ENCODE measurements at regions not wholly inside any gene's neighbourhood (a gene's known extent, or its start where the extent isn't known, plus 50 kb on each side); places are given as distances from the start of the nearest gene placed in this dataset.

- CTCF ChIA-PET (ENCODE audit: unreplicated experiment): no interaction called here
- intact Hi-C loops (cut with micrococcal nuclease; ENCODE audit: unreplicated experiment): no loop called here
- Histone ChIP-seq H4K20me1 (ENCODE audit: insufficient read depth, low read length) (no peaks in the 10 kb centered on the region), H2AFZ (ENCODE audit: low read length) (no peak overlapping the region), H3K9me2 (ENCODE audit: insufficient read depth, low read length) (no peaks in the 10 kb centered on the region), H3K27ac (ENCODE audit: low read depth, low read length, poor library complexity, severe bottlenecking) (no peak overlapping the region), H3K9me3 (ENCODE audit: low read length) (no peaks in the 10 kb centered on the region), H3K4me1 (ENCODE audit: insufficient read depth, low read length, poor library complexity, severe bottlenecking) (no peaks in the 10 kb centered on the region), H3K4me2 (ENCODE audit: low read length) (no peak overlapping the region), H3K79me2 (ENCODE audit: insufficient read depth, low read depth, low read length) (no peaks in the 10 kb centered on the region), H3K36me3 (ENCODE audit: insufficient read depth, low read length) (no peaks in the 10 kb centered on the region), H3K4me3 (ENCODE audit: low read depth, low read length, poor library complexity, severe bottlenecking) (no peak overlapping the region)
- no TSS peak for BruUV-seq (replicated peaks)
- no peak for DNase-seq (ENCODE audit: low spot score)
- POLR2A ChIA-PET: interaction anchor here (0.9 kb wide), 1 partner anchor 17 kb away, joined by 3 read pairs; no protein-coding TSS in a partner anchor
- TF ChIP-seq EZH2phosphoT487 (IDR thresholded peaks at IDR 0.05; ENCODE audit: borderline replicate concordance, low read depth, low read length): no peak
- TF ChIP-seq CTCF (conservative IDR thresholded peaks at IDR 0.05; ENCODE audit: low read length): no peak
Observed at GRCh38 chrY:7850191-7850590, 938.6 kb upstream of the AMELY start.

- no peaks in the 10 kb centered on the region for H3K4me1 ChIP-seq (ENCODE audit: insufficient read depth, low read length, poor library complexity, severe bottlenecking)
- DNase-seq (ENCODE audit: low spot score): no peak
- H3K79me2 ChIP-seq (ENCODE audit: insufficient read depth, low read depth, low read length): no peaks in the 10 kb centered on the region
- H3K9me2 ChIP-seq (ENCODE audit: insufficient read depth, low read length): no peaks in the 10 kb centered on the region
- H3K36me3 ChIP-seq (ENCODE audit: insufficient read depth, low read length): no peaks in the 10 kb centered on the region
- H4K20me1 ChIP-seq (ENCODE audit: insufficient read depth, low read length): no peaks in the 10 kb centered on the region
- CTCF ChIA-PET (ENCODE audit: unreplicated experiment): no interaction called here
- TF ChIP-seq EZH2phosphoT487 (IDR thresholded peaks at IDR 0.05; ENCODE audit: borderline replicate concordance, low read depth, low read length): no peak
- TF ChIP-seq CTCF (conservative IDR thresholded peaks at IDR 0.05; ENCODE audit: low read length): no peak
- POLR2A ChIA-PET: no interaction called here
- H2AFZ ChIP-seq (ENCODE audit: low read length): no peak overlapping the region
- intact Hi-C loops (cut with micrococcal nuclease; ENCODE audit: unreplicated experiment): no loop called here
- H3K9me3 ChIP-seq (ENCODE audit: low read length): no peaks in the 10 kb centered on the region
- H3K27ac ChIP-seq (ENCODE audit: low read depth, low read length, poor library complexity, severe bottlenecking): no peak overlapping the region
- BruUV-seq (replicated peaks): no TSS peak
- no peak overlapping the region for H3K4me2 ChIP-seq (ENCODE audit: low read length)
- H3K4me3 ChIP-seq (ENCODE audit: low read depth, low read length, poor library complexity, severe bottlenecking): no peak overlapping the region
Observed at GRCh38 chrY:7845776-7846175, 934.2 kb upstream of the AMELY start.

GRCh38 chrY:7837046-7837445 lies 925.5 kb upstream of the AMELY start:
- no peaks in the 10 kb centered on the region for H4K20me1 ChIP-seq (ENCODE audit: insufficient read depth, low read length)
- intact Hi-C loops (cut with micrococcal nuclease; ENCODE audit: unreplicated experiment): no loop called here
- no TSS peak for BruUV-seq (replicated peaks)
- H3K9me3 ChIP-seq (ENCODE audit: low read length): no peaks in the 10 kb centered on the region
- no peak overlapping the region for H2AFZ ChIP-seq (ENCODE audit: low read length)
- CTCF ChIA-PET (ENCODE audit: unreplicated experiment): no interaction called here
- TF ChIP-seq EZH2phosphoT487 (IDR thresholded peaks at IDR 0.05; ENCODE audit: borderline replicate concordance, low read depth, low read length) (no peak), CTCF (conservative IDR thresholded peaks at IDR 0.05; ENCODE audit: low read length) (no peak)
- no peak for DNase-seq (ENCODE audit: low spot score)
- H3K79me2 ChIP-seq (ENCODE audit: insufficient read depth, low read depth, low read length): no peaks in the 10 kb centered on the region
- no peak overlapping the region for H3K27ac ChIP-seq (ENCODE audit: low read depth, low read length, poor library complexity, severe bottlenecking)
- H3K4me2 ChIP-seq (ENCODE audit: low read length): no peak overlapping the region
- H3K9me2 ChIP-seq (ENCODE audit: insufficient read depth, low read length): no peaks in the 10 kb centered on the region
- POLR2A ChIA-PET: no interaction called here
- H3K4me1 ChIP-seq (ENCODE audit: insufficient read depth, low read length, poor library complexity, severe bottlenecking): no peaks in the 10 kb centered on the region
- no peak overlapping the region for H3K4me3 ChIP-seq (ENCODE audit: low read depth, low read length, poor library complexity, severe bottlenecking)
- H3K36me3 ChIP-seq (ENCODE audit: insufficient read depth, low read length): no peaks in the 10 kb centered on the region

All from OCI-LY7 (cell line).